ENCODE measurements at regions not wholly inside any gene's neighbourhood (a gene's known extent, or its start where the extent isn't known, plus 50 kb on each side); places are given as distances from the start of the nearest gene placed in this dataset.

DNA sequence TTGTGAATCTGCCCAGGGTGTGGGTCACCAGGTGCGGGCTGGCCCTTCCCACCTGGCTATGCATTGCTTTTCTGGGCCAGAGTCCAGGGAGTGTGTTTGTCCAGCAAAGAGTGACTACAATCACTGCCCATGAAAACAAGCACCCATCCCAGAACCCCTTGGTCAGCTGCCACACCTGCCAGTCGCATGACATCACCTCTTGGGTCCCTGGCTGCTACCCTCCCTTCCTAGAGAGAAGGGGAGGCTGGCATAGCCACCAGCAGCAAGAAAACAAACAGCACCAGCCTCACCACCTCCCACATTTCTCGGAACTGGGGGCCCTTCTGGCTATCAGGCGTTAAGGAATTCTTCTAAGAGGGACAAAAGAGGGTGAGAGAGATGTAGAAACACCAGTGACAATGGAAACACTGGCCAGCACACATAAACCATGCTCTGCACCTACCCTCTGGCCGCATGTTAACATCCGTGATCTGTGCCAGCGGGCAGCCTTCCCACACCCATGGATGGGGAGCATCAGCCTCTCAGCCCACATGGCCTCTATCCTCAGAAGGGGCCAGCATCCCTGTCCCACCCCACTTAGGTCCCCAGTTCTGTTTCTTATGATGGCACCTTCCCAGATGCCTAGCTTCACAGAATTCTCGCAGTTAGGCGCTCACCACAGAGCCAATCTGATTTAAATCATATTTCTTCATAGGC is 109.7 kb upstream of the GLI2 start (continued):
- TF ChIP-seq, protein P1, sequence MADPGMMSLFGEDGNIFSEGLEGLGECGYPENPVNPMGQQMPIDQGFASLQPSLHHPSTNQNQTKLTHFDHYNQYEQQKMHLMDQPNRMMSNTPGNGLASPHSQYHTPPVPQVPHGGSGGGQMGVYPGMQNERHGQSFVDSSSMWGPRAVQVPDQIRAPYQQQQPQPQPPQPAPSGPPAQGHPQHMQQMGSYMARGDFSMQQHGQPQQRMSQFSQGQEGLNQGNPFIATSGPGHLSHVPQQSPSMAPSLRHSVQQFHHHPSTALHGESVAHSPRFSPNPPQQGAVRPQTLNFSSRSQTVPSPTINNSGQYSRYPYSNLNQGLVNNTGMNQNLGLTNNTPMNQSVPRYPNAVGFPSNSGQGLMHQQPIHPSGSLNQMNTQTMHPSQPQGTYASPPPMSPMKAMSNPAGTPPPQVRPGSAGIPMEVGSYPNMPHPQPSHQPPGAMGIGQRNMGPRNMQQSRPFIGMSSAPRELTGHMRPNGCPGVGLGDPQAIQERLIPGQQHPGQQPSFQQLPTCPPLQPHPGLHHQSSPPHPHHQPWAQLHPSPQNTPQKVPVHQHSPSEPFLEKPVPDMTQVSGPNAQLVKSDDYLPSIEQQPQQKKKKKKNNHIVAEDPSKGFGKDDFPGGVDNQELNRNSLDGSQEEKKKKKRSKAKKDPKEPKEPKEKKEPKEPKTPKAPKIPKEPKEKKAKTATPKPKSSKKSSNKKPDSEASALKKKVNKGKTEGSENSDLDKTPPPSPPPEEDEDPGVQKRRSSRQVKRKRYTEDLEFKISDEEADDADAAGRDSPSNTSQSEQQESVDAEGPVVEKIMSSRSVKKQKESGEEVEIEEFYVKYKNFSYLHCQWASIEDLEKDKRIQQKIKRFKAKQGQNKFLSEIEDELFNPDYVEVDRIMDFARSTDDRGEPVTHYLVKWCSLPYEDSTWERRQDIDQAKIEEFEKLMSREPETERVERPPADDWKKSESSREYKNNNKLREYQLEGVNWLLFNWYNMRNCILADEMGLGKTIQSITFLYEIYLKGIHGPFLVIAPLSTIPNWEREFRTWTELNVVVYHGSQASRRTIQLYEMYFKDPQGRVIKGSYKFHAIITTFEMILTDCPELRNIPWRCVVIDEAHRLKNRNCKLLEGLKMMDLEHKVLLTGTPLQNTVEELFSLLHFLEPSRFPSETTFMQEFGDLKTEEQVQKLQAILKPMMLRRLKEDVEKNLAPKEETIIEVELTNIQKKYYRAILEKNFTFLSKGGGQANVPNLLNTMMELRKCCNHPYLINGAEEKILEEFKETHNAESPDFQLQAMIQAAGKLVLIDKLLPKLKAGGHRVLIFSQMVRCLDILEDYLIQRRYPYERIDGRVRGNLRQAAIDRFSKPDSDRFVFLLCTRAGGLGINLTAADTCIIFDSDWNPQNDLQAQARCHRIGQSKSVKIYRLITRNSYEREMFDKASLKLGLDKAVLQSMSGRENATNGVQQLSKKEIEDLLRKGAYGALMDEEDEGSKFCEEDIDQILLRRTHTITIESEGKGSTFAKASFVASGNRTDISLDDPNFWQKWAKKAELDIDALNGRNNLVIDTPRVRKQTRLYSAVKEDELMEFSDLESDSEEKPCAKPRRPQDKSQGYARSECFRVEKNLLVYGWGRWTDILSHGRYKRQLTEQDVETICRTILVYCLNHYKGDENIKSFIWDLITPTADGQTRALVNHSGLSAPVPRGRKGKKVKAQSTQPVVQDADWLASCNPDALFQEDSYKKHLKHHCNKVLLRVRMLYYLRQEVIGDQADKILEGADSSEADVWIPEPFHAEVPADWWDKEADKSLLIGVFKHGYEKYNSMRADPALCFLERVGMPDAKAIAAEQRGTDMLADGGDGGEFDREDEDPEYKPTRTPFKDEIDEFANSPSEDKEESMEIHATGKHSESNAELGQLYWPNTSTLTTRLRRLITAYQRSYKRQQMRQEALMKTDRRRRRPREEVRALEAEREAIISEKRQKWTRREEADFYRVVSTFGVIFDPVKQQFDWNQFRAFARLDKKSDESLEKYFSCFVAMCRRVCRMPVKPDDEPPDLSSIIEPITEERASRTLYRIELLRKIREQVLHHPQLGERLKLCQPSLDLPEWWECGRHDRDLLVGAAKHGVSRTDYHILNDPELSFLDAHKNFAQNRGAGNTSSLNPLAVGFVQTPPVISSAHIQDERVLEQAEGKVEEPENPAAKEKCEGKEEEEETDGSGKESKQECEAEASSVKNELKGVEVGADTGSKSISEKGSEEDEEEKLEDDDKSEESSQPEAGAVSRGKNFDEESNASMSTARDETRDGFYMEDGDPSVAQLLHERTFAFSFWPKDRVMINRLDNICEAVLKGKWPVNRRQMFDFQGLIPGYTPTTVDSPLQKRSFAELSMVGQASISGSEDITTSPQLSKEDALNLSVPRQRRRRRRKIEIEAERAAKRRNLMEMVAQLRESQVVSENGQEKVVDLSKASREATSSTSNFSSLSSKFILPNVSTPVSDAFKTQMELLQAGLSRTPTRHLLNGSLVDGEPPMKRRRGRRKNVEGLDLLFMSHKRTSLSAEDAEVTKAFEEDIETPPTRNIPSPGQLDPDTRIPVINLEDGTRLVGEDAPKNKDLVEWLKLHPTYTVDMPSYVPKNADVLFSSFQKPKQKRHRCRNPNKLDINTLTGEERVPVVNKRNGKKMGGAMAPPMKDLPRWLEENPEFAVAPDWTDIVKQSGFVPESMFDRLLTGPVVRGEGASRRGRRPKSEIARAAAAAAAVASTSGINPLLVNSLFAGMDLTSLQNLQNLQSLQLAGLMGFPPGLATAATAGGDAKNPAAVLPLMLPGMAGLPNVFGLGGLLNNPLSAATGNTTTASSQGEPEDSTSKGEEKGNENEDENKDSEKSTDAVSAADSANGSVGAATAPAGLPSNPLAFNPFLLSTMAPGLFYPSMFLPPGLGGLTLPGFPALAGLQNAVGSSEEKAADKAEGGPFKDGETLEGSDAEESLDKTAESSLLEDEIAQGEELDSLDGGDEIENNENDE (IDR thresholded peaks at IDR 0.05; ENCODE audit: insufficient replicate concordance, low read length) = no peak
- TF ChIP-seq JUN (IDR thresholded peaks at IDR 0.05; ENCODE audit: low read depth, low read length) (no peak), BRCA1 (IDR thresholded peaks at IDR 0.05; ENCODE audit: low read depth, low read length) (no peak), EZH2 (IDR thresholded peaks at IDR 0.05; ENCODE audit: low read depth, low read length, severe bottlenecking) (no peak), RBBP5 (IDR thresholded peaks at IDR 0.05; ENCODE audit: borderline replicate concordance, low read depth, low read length) (no peak), KDM5A (IDR thresholded peaks at IDR 0.05; ENCODE audit: low read length) (no peak), TAF1 (IDR thresholded peaks at IDR 0.05; ENCODE audit: low read depth, low read length) (no peak), CTBP2 (IDR thresholded peaks at IDR 0.05; ENCODE audit: borderline replicate concordance, insufficient read depth, insufficient read length, low read length) (no peak), CREB1 (IDR thresholded peaks at IDR 0.05) (no peak), SRF (IDR thresholded peaks at IDR 0.05; ENCODE audit: low read depth, low read length) (no peak)
- TF ChIP-seq, protein P2, sequence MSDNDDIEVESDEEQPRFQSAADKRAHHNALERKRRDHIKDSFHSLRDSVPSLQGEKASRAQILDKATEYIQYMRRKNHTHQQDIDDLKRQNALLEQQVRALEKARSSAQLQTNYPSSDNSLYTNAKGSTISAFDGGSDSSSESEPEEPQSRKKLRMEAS (IDR thresholded peaks at IDR 0.05) = no peak
